NCI-H524 treated with DMSO at 0.1 percent for 48 hours (cell line): ENCODE measurements at regions not wholly inside any gene's neighbourhood (a gene's known extent, or its start where the extent isn't known, plus 50 kb on each side); places are given as distances from the start of the nearest gene placed in this dataset.

Experiments
- DNase-seq: peaks from one replicate; lab custom pipeline; 2025; lab: John Stamatoyannopoulos, UW

DNA sequence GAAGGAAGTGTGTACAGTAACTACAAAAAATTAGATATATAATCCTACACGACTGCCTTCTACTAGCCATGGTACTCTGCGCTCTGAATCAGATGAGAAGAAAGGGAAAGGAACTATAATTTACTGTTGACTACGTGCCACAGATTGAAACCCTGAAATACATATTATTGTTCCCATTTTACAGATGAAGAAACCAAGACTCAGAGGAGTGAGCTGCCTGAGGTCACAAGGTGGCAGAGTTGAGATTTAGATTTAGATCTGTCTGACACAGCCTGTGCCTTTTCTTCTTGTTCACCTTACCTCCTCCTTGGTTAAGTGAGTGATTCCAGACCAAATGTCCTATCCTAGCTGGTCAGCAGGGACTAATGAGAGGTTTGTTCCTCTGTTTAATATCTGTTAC lies 61.6 kb upstream of the OR4E1 start:
- no peak for DNase-seq

DNA sequence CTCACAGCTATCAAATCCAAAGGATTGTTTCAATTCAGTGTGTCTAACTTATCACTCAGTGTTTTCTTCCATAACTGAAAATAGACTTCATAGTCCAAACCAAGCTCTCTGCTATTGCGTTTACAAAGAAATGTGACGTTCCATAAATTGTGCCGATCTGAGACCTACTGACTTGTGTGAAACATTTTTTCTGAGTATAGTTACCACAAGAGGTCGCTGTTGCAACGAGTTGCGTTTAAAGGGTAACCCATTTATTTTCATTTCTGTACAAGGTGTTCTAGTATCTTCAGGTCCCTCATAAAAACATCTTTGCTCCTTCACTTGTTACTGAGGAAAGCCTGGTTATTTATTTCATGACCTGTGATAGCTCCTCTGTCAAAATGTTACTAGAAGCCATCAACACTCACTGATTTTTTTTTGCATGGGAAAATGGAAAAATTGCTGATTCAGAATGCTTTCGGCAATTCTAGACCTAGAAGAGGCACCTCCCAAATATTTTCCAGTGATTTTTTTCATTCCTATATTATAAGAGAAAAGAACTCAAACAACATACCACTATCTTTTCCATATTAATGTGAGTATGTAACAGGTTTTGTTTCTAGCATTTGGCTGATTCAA lies 60.9 kb upstream of the OR4E1 start:
- DNase-seq = no peak

DNA sequence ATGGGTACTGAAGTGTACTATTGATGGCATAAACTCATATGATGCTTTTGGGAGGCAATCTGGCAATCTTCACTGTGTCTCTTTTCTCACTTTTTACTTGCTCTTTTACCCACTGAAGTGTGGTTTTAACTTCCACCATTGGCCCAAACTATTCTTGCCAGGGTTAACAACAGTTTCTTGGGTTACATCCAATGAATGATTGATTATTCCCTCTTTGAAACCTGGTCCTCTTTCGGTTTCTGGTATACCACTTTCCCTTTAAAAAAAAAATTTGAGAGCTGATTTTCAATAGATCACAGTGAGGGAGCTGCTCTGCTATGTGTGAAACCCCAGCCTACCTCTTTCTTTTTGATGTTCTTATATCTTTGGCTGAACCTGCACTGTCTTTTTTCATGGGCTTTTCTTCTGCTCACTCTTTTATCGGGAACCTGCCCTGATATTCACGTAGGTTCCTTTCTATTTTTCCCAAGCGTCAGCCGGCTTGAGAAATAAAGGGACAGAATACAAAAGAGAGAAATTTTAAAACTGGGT lies 56.1 kb upstream of the OR4E1 start:
- no peak for DNase-seq

DNA sequence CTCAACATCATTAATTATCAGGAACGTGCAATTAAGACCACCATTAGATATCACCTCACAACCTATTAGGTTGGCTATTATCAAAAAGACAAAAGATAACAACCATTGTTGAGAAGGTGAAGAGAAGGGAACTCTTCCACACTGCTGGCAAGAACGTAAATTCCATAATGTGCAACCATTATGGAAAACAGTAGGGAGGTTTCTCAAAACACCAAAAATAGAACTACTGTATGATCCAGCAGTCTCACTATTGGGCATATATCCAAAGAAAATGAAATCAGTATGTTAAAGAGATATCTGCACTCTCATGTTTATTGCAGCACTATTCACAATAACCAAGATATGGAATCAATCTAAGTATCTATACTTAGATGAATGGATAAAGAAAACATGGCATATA lies 51.6 kb upstream of the OR4E1 start:
- DNase-seq = no peak

DNA sequence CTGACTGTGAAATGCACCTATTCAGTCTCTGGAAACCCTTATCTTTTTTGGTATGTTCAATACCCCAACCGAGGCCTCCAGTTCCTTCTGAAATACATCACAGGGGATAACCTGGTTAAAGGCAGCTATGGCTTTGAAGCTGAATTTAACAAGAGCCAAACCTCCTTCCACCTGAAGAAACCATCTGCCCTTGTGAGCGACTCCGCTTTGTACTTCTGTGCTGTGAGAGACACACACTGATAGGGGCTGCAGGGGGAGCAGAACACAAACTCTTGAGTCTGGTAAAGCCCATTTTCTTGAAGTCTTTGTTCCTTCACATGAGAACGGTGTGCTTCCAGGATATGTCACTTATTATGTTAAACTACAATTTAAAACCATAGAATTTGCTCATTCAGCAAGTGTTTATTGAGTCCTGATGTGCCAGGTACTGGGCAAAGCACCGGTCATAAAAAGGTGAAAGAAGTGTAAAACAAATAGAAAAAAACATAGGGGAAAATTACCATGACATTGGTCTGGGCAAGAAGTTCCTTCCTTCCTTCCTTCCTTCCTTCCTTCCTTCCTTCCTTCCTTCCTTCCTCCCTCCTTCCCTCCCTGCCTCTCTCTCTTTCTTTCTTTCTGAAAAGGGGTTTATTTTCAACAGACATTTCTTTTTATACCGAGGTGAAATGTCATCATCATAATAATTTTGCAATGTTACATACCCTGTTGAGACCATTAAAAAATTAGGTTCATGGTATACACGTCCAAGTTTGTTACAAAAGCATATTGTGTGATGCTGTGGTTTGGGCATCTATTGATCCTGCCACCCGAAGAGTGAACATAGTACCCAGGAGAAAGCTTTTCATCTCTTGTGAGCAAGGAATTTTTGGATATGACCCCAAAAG lies 50.7 kb upstream of the OR4E1 start:
- DNase-seq = no peak

DNA sequence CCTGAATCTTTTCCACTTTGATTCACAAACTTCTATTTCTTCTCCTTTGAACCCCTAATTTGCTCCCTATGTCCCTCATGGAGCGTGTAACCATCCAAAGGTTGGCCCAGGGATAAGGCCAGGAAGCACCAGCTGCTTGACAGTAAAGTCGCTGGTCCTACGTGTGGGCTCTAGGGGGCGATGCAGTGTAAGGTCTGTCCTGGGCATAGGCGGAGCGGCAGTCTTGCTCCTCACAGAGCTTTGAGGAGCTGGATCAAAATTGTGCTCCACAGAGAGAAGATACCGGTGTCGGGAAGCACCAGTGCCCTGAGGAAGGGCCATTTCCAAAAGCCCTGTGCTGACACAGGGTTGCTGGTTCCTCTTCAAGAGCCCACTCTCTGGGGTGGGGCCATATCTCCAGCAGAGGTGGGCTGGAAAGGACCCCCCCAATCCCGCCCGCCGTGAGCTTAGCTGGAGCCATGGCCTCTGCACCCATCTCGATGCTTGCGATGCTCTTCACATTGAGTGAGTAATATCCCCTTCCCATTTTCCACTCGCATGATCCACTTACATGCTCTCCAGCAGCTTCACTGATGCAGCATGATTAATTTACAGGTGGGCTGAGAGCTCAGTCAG lies 49.9 kb upstream of the OR4E1 start:
- DNase-seq = no peak
